ENCODE measurements at regions not wholly inside any gene's neighbourhood (a gene's known extent, or its start where the extent isn't known, plus 50 kb on each side); places are given as distances from the start of the nearest gene placed in this dataset.

DNA sequence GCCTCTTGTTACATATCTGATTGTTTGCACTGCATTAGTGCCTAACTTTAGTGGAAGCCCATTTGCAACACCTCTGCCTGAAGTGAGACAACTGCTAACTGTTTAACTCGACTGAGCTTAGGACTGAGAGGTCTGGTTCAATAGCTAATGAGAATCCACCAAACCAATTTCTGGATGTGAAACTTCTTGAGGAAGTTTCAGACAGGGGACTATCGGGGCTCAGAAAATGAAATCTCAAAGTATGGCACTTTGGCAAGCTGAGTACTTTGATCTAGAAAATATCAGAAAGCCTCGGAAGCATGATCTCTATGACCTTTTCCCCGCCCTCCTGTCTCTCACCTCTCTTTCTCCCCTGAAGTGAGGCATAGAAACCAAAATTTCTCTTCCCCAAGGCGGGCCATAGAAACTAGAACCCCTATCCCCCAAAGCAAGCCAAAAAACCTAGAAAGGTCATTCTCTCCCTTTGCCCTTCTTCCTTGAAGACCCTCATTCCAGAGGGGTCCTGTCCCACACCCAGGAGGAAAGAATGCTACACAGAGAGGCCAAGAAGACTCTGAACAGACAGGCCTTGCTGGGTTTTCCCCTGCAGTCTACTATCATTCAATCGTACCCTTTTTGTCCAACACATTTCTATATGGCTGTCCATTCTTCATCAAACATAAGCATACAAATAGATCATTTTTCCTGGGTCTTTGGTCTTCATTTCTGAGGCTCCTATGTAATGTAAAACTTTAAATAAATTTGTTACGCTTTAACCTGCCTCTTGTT is 69.6 kb upstream of the CREB1 start:
- H3K27me3 ChIP-seq (ENCODE audit: insufficient read depth, low read length, poor library complexity, severe bottlenecking), result no peaks in the 10 kb centered on the region
- H3F3A ChIP-seq (ENCODE audit: low read depth), result no peaks in the 10 kb centered on the region
- H3K4me1 ChIP-seq (ENCODE audit: insufficient read depth, low read length, poor library complexity, severe bottlenecking), result peaks cover 11% of the 10 kb centered on the region
- H2AFZ ChIP-seq (ENCODE audit: low read length), result no peak overlapping the region; the same call in 1 of the 2 replicates
- no peaks in the 10 kb centered on the region for H3K36me3 ChIP-seq (ENCODE audit: insufficient read depth, low read length)
- no peak for TF ChIP-seq EZH2phosphoT487 (IDR thresholded peaks at IDR 0.05; ENCODE audit: borderline replicate concordance)
- TF ChIP-seq, protein P1, sequence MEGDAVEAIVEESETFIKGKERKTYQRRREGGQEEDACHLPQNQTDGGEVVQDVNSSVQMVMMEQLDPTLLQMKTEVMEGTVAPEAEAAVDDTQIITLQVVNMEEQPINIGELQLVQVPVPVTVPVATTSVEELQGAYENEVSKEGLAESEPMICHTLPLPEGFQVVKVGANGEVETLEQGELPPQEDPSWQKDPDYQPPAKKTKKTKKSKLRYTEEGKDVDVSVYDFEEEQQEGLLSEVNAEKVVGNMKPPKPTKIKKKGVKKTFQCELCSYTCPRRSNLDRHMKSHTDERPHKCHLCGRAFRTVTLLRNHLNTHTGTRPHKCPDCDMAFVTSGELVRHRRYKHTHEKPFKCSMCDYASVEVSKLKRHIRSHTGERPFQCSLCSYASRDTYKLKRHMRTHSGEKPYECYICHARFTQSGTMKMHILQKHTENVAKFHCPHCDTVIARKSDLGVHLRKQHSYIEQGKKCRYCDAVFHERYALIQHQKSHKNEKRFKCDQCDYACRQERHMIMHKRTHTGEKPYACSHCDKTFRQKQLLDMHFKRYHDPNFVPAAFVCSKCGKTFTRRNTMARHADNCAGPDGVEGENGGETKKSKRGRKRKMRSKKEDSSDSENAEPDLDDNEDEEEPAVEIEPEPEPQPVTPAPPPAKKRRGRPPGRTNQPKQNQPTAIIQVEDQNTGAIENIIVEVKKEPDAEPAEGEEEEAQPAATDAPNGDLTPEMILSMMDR (conservative IDR thresholded peaks at IDR 0.05; ENCODE audit: low read length), result no peak
- no peaks in the 10 kb centered on the region for H3K9me3 ChIP-seq (ENCODE audit: insufficient read depth, low read depth, low read length)
- H3K4me3 ChIP-seq (ENCODE audit: low read length, poor library complexity, severe bottlenecking), result no peak overlapping the region
- H3K4me2 ChIP-seq (ENCODE audit: low read depth, low read length, poor library complexity, severe bottlenecking), result no peak overlapping the region
- no peaks in the 10 kb centered on the region for H3K9me2 ChIP-seq (replicated peaks; ENCODE audit: low read depth, low read length)
- no peaks in the 10 kb centered on the region for H3K79me2 ChIP-seq (ENCODE audit: insufficient read depth, low read length)
- no peaks in the 10 kb centered on the region for H4K20me1 ChIP-seq (ENCODE audit: insufficient read depth, low read length, poor library complexity, severe bottlenecking)
- no peak overlapping the region for H3K9ac ChIP-seq (ENCODE audit: low read depth, low read length, poor library complexity, severe bottlenecking)

DNA sequence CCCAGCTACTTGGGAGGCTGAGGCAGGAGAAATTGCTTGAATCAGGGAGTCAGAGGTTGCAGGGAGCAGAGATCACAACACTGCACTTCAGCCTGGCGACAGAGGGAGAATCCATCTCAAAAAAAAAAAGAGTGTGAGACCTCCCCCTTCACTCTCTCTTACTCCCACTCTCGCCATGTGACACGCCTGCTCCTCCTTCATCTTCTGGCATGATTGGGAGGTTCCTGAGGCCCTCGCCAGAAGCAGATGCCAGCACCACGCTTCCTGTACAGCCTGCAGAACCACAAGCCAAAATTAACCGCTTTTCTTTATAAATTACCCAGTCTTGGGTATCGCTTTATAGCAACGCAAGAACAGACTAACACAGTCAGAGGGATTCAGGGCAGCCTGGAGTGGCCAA is 66.3 kb upstream of the CREB1 start:
- no peaks in the 10 kb centered on the region for H4K20me1 ChIP-seq (ENCODE audit: insufficient read depth, low read length, poor library complexity, severe bottlenecking)
- no peak overlapping the region for H3K4me3 ChIP-seq (ENCODE audit: low read length, poor library complexity, severe bottlenecking)
- TF ChIP-seq, protein P1 (conservative IDR thresholded peaks at IDR 0.05; ENCODE audit: low read length), result no peak
- no peak for TF ChIP-seq EZH2phosphoT487 (IDR thresholded peaks at IDR 0.05; ENCODE audit: borderline replicate concordance)
- H3K9me2 ChIP-seq (replicated peaks; ENCODE audit: low read depth, low read length), result no peaks in the 10 kb centered on the region
- H3K27me3 ChIP-seq (ENCODE audit: insufficient read depth, low read length, poor library complexity, severe bottlenecking), result no peaks in the 10 kb centered on the region
- no peaks in the 10 kb centered on the region for H3K79me2 ChIP-seq (ENCODE audit: insufficient read depth, low read length)
- no peak overlapping the region for H2AFZ ChIP-seq (ENCODE audit: low read length)
- H3K4me1 ChIP-seq (ENCODE audit: insufficient read depth, low read length, poor library complexity, severe bottlenecking), result peaks cover 20% of the 10 kb centered on the region
- H3F3A ChIP-seq (ENCODE audit: low read depth), result no peaks in the 10 kb centered on the region
- no peaks in the 10 kb centered on the region for H3K9me3 ChIP-seq (ENCODE audit: insufficient read depth, low read depth, low read length)
- H3K9ac ChIP-seq (ENCODE audit: low read depth, low read length, poor library complexity, severe bottlenecking), result no peak overlapping the region
- no peaks in the 10 kb centered on the region for H3K36me3 ChIP-seq (ENCODE audit: insufficient read depth, low read length)
- H3K4me2 ChIP-seq (ENCODE audit: low read depth, low read length, poor library complexity, severe bottlenecking), result no peak overlapping the region

DNA sequence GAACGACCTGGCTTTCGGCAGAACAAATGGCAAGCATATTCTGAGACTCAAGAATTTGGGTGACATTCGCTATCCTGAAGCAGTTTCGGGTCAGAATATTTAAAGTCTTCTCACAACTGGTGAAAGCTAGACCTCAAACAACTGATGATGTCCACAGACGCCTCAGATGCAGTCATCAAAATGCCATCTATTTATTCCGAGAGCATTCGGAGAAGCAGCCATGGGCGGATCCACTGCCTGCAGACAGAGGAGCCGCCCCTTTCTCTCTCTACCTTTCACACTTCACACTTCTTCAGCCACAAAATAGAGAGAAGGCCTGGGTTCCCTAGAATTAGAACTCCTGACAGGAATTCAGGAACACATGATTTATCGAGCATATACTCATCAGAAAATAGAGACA is 65.8 kb upstream of the CREB1 start:
- Histone ChIP-seq H3K79me2 (ENCODE audit: insufficient read depth, low read length) (no peaks in the 10 kb centered on the region), H3F3A (ENCODE audit: low read depth) (no peaks in the 10 kb centered on the region), H3K4me1 (ENCODE audit: insufficient read depth, low read length, poor library complexity, severe bottlenecking) (peaks cover 20% of the 10 kb centered on the region), H4K20me1 (ENCODE audit: insufficient read depth, low read length, poor library complexity, severe bottlenecking) (no peaks in the 10 kb centered on the region), H3K9ac (ENCODE audit: low read depth, low read length, poor library complexity, severe bottlenecking) (no peak overlapping the region), H3K4me3 (ENCODE audit: low read length, poor library complexity, severe bottlenecking) (no peak overlapping the region), H2AFZ (ENCODE audit: low read length) (no peak overlapping the region), H3K4me2 (ENCODE audit: low read depth, low read length, poor library complexity, severe bottlenecking) (no peak overlapping the region), H3K9me2 (replicated peaks; ENCODE audit: low read depth, low read length) (no peaks in the 10 kb centered on the region), H3K36me3 (ENCODE audit: insufficient read depth, low read length) (no peaks in the 10 kb centered on the region), H3K27me3 (ENCODE audit: insufficient read depth, low read length, poor library complexity, severe bottlenecking) (no peaks in the 10 kb centered on the region), H3K9me3 (ENCODE audit: insufficient read depth, low read depth, low read length) (no peaks in the 10 kb centered on the region)
- TF ChIP-seq, protein P1 (conservative IDR thresholded peaks at IDR 0.05; ENCODE audit: low read length), result no peak
- TF ChIP-seq EZH2phosphoT487 (IDR thresholded peaks at IDR 0.05; ENCODE audit: borderline replicate concordance), result no peak

Data from Loucy (cell line).